ENCODE measurements at regions not wholly inside any gene's neighbourhood (a gene's known extent, or its start where the extent isn't known, plus 50 kb on each side); places are given as distances from the start of the nearest gene placed in this dataset.
A peak's percentile ranks its signal among the peaks of the same experiment; 100 is the strongest.

DNA sequence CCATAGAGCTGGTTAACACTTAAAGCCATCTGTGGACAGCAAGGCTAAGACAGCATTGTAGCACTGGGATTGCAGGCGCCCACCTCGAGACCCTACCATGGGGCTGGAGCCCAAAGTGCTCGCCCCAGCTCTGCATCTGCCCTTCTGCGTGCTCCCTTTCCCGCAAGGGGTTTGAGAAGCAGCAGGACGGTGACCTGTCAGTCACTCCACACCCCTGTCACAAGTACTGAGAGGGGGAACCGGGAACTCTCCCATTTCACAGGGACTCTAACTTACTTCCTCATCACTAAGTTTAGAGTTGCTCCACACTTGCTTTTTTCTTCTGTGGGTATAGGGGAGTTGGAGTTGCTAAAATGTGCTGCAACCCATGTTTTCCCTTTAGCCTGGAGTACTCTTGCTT lies 273.2 kb downstream of the SMARCA2 start:
- no peak overlapping the region for H3K27ac ChIP-seq
- TF ChIP-seq ZFX (IDR thresholded peaks at IDR 0.05; ENCODE audit: borderline replicate concordance) = no peak
- TF ChIP-seq, protein P1, sequence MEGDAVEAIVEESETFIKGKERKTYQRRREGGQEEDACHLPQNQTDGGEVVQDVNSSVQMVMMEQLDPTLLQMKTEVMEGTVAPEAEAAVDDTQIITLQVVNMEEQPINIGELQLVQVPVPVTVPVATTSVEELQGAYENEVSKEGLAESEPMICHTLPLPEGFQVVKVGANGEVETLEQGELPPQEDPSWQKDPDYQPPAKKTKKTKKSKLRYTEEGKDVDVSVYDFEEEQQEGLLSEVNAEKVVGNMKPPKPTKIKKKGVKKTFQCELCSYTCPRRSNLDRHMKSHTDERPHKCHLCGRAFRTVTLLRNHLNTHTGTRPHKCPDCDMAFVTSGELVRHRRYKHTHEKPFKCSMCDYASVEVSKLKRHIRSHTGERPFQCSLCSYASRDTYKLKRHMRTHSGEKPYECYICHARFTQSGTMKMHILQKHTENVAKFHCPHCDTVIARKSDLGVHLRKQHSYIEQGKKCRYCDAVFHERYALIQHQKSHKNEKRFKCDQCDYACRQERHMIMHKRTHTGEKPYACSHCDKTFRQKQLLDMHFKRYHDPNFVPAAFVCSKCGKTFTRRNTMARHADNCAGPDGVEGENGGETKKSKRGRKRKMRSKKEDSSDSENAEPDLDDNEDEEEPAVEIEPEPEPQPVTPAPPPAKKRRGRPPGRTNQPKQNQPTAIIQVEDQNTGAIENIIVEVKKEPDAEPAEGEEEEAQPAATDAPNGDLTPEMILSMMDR (IDR thresholded peaks at IDR 0.05) = no peak

DNA sequence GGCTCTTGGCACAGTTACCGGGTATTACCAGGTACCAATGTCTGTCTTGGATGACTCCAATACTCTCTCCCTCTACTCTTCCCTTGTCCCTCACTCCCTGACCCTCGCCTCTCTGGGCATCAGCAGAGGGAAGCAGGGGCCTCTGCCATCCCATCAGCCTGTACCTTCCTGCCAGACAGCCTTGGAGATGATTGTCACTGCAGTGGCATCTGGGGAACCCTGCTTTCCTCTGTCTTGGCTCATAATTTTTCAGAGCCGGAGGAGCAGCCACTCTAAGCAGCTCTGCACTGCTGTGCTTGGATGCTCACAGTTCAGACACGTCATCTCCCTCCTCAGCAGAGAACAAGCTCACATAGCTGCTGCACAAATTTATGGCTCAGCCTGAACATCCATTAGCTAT lies 274.1 kb downstream of the SMARCA2 start:
- no peak overlapping the region for H3K27ac ChIP-seq

DNA sequence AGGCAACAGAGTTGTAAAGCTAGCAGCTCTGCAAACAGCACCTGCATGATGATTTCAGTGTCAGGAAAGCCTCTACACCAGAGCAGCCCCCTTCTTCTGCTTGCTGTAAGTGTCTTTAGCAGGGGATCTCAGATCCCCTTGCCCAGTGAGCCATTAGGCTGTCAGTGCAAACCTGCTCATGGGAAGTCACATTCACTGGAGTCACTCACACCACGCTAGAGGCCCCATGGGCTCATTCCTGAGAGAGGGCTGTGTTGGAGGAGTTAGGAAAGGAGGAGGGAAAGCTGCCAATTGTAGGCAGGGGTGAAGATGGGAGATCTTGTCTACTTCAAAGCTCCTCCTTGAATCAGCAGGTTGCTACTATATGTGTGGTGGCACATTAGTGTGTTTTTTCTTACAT lies 275.2 kb downstream of the SMARCA2 start:
- H3K27ac ChIP-seq = no peak overlapping the region
- no peak for TF ChIP-seq ZFX (IDR thresholded peaks at IDR 0.05; ENCODE audit: borderline replicate concordance)
- TF ChIP-seq, protein P1 (IDR thresholded peaks at IDR 0.05) = no peak

More for the DNA sequence above, 274.1 kb downstream of the SMARCA2 start:
- TF ChIP-seq, protein P1 (IDR thresholded peaks at IDR 0.05) = no peak
- TF ChIP-seq ZFX (IDR thresholded peaks at IDR 0.05; ENCODE audit: borderline replicate concordance) = no peak

DNA sequence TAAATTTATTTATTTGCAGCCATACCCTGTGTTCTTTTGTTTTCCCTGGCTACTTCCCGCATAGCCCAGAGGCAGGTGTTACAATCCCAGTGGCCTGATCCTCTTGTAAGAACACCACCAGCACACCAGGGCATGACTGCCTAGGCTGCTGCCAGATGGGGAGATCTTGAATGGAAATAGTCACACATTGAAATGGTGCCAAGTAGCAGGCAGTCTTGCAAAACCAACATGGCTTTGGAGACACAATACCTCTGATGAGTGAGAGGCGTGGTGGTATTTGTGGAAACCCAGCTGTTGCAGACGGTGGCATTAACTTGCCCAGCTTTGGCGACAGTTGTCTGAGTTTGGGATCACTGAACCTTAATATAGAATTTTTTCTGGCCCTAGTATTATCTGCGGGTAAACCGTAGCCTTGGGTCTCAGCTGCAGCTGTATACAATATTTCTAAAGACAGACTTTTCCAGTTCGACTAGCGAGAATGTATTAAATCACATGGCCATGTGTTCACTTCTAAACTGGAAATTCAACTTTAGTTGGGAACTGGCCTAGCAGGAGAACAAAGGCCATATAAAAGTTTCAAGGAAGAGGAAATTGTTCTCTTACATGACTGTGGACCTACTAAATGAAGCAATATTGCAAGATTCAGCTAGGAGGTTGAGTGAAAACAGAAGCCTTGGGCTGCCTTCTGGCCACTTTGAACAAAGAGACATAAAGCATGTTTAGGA lies 277.0 kb downstream of the SMARCA2 start:
- TF ChIP-seq, protein P1 (IDR thresholded peaks at IDR 0.05) = no peak
- TF ChIP-seq ZFX (IDR thresholded peaks at IDR 0.05; ENCODE audit: borderline replicate concordance) = no peak
- H3K27ac ChIP-seq = no peak overlapping the region

DNA sequence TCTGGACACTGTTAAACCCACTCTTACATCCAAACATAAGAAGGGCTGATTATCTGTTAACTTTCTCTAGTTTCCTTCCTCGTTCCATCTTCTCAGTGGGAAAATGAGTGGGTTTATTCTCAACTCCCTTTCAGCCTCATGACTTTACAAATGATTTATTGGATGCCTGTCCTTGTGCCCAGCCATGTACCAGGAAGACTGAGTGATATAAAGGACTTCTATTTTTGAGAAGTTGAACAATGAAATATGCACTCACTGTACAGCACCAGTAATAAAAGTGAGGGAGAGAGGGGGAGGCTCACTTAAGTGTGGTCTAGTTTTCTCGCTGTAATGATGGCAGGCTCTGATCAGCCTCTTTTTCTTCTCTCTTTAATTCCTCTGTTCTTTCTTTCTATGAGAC lies 277.6 kb downstream of the SMARCA2 start:
- no peak overlapping the region for H3K27ac ChIP-seq
- TF ChIP-seq ZFX (IDR thresholded peaks at IDR 0.05; ENCODE audit: borderline replicate concordance) = no peak
- TF ChIP-seq, protein P1 (IDR thresholded peaks at IDR 0.05) = no peak

DNA sequence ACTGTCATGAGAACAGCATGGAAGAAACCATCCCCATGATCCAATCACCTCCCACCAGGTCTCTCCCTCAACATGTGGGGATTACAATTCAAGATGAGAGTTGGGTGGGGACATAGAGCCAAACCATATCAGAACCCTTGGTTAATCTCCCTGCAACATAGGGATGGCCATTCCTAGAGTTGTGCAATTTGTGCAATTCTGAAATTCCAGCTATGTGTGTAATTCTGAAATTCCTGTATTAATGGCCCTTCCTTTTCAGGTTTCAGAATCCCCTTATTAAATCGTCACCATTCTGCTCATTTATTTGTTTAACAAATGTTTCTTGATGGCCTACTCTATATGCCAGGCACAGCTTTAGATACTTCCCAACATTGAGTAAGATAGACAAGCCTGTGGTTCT lies 282.6 kb downstream of the SMARCA2 start:
- no peak overlapping the region for H3K27ac ChIP-seq

DNA sequence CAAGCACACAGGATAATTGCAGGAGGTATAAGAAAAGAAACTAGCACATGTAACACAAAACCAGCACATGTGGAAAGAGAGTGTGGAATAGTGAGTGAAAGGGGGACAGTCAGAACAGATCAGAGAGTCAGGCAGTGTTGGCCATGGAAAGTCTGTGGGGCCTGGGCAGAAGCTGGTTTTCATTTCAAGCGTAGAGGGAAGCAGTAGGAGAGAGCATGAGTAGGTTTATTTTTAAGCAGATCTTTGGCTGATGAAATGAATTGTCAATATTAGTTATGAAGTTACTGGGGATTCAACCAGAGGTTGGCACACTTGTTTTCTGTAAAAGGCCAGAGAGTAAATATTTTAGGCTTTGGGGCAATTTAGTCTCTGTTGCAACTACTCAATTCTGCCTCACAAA lies 283.1 kb downstream of the SMARCA2 start:
- H3K27ac ChIP-seq = peak overlapping the region; percentile 42; the same call in 1 of the 2 replicates
- TF ChIP-seq, protein P1 (IDR thresholded peaks at IDR 0.05) = no peak
- no peak for TF ChIP-seq ZFX (IDR thresholded peaks at IDR 0.05; ENCODE audit: borderline replicate concordance)

More for the DNA sequence above, 282.6 kb downstream of the SMARCA2 start:
- TF ChIP-seq, protein P1 (IDR thresholded peaks at IDR 0.05) = no peak
- TF ChIP-seq ZFX (IDR thresholded peaks at IDR 0.05; ENCODE audit: borderline replicate concordance) = no peak

Data from 22Rv1 (cell line).